Posterior cingulate gyrus (tissue), 11 donors: ENCODE measurements at regions not wholly inside any gene's neighbourhood (a gene's known extent, or its start where the extent isn't known, plus 50 kb on each side); places are given as distances from the start of the nearest gene placed in this dataset.
A peak's percentile ranks its signal among the peaks of the same experiment; 100 is the strongest.

Experiments used
- DNase-seq, 10 donors: peaks; one replicate each; pipeline versions ENCODE4 v3.0.0 to v3.0.0-alpha.2; 2020 to 2021; ENCODE audit warnings: mixed read lengths in 3 of 10
- intact Hi-C: fragments of 100-400 bp; cut with DNase I; formaldehyde crosslinking; loops from one replicate; pipeline ENCODE4 v1.15.1; 2023

- DNase-seq: no peak
- intact Hi-C loops: no loop called here
Measured at GRCh38 chr17:72416905-72417304, 296.1 kb downstream of the SOX9 start.

GRCh38 chr17:72417627-72418026 is 296.8 kb downstream of the SOX9 start:
- intact Hi-C loops: no loop called here
- DNase-seq: peak in 1 of 10 donors; percentile 9

DNA sequence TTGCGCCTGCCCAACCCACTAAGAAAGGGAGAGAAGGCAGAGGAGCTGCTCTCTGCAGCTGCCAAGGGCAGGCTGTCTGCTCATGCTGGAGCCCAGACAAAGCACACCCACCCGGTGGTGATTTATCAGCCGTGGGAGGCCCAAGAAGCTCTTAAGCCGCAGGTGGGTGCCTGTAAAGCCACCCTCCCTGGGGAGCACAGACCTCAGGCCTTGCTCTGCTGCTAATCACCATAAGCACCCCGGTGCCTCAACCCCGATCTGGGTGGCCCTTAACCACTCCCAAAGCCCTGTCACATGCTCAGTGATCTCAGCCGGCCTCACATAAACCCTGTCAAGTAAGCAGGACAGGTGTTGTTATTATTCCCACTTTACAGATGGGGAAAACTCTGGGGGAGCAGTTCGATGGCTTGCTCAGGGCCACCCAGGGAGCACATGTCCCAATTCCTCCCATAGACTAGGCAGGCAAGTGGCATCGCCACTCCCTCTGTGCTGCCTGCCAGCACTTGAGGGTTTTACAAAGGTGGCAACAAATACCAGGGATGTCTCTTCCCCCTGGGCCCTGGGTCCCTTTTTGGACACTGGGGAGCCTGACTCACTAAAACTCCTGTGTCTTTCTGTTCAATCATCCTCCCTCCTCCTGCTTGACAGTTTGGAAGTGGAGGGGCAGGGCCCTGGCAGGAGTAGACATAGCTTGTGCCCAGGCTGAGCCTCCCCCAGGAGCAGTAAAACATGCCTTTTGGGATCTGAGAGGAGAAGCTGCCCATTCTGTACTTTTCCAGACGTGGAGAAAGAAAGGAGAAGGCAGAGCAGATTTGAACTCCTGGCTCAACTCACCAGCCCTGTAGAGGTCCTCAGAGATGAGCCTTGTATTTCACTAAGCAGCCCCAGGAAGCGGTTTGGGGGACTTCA is 299.3 kb downstream of the SOX9 start:
- intact Hi-C loops: loop anchor here (10.0 kb wide), 1 partner anchor 295 kb away; the partner anchor contains the start of gene SOX9
- DNase-seq: peak in 1 of 10 donors; percentile 73

DNA sequence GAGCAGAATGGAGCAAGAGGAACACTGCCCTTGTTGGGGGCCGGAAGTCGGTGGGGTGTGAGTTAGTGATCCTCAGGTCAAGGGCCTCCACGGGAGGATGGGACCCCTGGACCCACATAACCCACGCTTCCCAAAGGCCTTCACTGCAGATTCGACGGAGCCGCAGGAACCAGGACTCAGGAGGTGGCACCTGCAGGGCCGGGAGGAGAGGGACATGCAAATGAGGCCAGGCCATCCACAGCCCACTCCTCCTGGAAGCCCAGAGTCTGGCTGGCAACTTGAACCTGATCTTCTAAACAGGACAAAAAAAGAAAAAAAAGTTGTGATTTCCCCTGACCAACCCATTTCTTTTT is 299.9 kb downstream of the SOX9 start:
- intact Hi-C loops: loop anchor here (10.0 kb wide), 1 partner anchor 296 kb away; the partner anchor contains the start of gene SOX9
- DNase-seq: peak in 1 of 10 donors; percentile 52

DNA sequence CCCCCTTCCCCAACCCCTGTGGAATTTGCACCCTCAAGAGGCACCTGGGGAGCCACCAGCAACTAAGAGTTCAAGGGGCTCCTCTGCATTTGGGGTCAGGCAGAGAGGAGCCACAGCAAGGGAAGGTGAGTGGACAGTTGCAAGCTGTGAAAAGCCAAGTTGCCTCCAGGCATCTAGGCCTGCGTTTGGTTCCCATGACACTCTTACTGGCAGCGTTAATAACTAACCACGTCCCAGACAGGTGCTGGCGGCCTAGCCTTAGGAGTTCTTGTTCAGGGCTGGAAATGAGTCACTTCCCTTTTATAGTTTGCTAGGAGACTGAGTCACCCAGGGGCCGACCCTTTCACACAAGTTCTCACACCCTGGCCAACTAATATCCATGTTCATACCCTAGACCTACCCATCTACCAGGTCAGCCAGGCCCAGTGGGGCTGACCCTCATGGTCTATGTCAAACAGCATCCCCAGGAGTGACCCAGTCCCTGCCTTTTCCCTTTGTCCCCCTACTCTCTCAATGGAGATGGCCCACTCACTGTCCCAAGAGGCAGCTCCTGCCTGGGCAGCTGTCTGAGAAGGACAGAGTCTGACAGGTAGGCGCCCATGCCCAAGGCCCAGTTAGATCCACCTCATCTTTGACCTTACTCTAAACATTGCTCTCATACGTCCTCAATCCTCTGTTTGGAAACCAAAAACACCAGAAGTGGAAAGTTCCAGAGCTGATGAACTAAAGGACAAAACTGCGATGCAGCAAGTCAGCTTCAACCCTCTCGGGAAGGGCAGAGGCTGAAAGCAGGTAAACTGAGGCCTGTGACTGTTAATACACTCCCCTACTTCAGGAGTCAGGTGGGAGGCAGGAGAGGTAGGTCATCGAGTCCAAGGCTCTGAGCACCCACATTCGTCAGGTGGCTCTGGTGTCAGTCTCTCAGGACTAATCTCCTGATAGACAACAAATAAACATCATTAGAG is 300.6 kb downstream of the SOX9 start:
- DNase-seq: peak in 1 of 10 donors; percentile 67
- intact Hi-C loops: loop anchor here (10.0 kb wide), 1 partner anchor 297 kb away; the partner anchor contains the start of gene SOX9

- intact Hi-C loops: loop anchor here (10.0 kb wide), 1 partner anchor 297 kb away; the partner anchor contains the start of gene SOX9
- no peak for DNase-seq
Measured at GRCh38 chr17:72422204-72422504, 301.3 kb downstream of the SOX9 start.

DNA sequence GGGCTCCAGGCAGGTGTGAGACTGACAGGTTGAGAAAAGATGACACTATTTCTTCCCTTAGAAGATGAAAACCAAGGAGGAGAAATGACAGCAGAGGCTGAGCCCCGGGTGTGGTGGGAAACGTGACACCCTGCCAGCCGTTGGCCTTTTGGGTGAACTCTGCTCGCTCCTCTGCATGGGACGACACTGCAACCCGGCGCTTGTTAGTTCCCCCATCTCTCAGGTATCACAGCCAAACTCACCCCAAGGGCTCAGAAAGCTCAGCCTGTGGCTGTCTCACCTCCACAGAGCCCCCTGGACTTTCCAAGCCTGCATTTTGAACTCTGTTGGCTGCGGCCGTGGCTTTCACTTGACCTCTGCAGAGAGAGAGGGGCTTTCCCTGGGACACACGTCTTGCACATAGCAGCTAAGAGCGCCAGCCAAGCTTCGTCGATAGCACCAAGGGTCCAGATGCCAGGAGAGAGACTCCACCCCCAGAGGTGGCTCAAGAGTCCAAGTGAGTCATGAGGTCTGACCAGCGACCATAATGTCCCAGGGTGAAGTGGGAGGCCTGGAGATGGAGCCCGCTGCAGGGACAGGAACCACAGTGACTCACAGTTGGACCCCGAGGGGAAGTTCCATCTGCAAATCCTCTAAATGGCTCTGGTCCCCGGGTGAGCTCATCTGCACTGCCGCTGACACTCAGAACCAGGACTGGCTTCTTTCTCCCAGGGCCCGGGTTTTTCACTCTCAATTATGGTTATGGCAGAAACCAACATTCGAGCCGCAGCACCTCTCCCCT is 301.9 kb downstream of the SOX9 start:
- intact Hi-C loops: loop anchor here (10.0 kb wide), 1 partner anchor 298 kb away; the partner anchor contains the start of gene SOX9
- DNase-seq: peak in 2 of 10 donors; percentile 23 to 70

- DNase-seq: no peak
- intact Hi-C loops: loop anchor here (10.0 kb wide), 1 partner anchor 298 kb away; the partner anchor contains the start of gene SOX9
Measured at GRCh38 chr17:72423286-72423589, 302.4 kb downstream of the SOX9 start.

GRCh38 chr17:72423718-72424117 is 302.9 kb downstream of the SOX9 start:
- peak in 1 of 10 donors; percentile 5 for DNase-seq
- intact Hi-C loops: loop anchor here (10.0 kb wide), 1 partner anchor 299 kb away; the partner anchor contains the start of gene SOX9

DNA sequence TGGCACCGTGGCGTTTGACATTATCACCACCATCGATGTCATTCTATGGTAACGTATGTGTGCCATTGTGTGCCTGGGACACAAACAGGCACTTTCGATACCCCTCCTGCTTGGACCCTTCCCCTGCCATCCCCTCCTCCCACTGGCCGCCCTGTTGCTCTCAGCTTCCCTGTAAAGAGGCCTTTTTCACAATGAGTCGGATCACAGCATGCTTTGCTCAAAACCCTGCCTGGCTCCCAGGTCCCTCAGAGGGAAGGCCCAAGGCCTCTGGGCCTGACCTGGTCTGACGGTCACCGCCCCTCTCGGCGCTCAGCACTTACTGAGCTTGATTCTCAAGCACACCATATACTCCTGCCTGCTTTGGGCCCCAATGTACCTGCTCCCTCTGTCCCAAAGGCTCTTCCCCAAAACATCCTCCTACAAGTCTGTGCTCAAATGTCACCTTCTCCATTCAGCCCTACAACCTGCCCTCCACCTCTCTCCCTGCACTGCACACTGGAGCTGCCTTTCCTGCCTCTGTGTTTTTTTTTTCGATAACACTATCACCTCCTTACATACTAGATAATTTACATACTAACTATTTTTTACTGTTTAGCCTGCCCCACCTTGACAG is 303.8 kb downstream of the SOX9 start:
- intact Hi-C loops: loop anchor here (10.0 kb wide), 1 partner anchor 300 kb away; the partner anchor contains the start of gene SOX9
- peak in 1 of 10 donors; percentile 45 for DNase-seq

- intact Hi-C loops: loop anchor here (10.0 kb wide), 1 partner anchor 300 kb away; the partner anchor contains the start of gene SOX9
- DNase-seq: peak in 1 of 10 donors; percentile 3
Measured at GRCh38 chr17:72425133-72425793, 304.4 kb downstream of the SOX9 start.

DNA sequence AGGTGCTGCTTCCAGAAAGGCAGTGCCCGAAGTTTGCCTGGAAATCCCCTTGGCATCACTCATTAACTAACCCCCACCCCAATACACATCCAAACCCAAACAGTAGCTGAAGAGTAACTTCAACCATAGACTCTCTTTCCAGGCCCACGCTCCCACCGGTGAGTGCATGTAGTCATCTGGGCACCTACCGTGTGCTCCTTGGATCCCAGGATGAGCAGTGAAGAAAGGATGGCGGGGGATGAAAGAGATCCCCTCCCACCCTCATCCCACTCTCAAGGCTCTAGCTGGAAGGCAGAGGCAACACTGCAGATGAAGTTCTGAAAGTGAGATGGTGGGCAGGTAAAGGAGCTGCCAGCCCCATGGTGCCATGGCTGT is 305.0 kb downstream of the SOX9 start:
- no peak for DNase-seq
- intact Hi-C loops: loop anchor here (10.0 kb wide), 1 partner anchor 301 kb away; the partner anchor contains the start of gene SOX9

- peak in 1 of 10 donors; percentile 17 for DNase-seq
- intact Hi-C loops: loop anchor here (10.0 kb wide), 1 partner anchor 302 kb away; the partner anchor contains the start of gene SOX9
Measured at GRCh38 chr17:72426321-72426720, 305.5 kb downstream of the SOX9 start.

GRCh38 chr17:72426948-72427760 is 306.3 kb downstream of the SOX9 start:
- peak in 1 of 10 donors; percentile 1 for DNase-seq
- intact Hi-C loops: loop anchor here (10.0 kb wide), 1 partner anchor 302 kb away; the partner anchor contains the start of gene SOX9

DNA sequence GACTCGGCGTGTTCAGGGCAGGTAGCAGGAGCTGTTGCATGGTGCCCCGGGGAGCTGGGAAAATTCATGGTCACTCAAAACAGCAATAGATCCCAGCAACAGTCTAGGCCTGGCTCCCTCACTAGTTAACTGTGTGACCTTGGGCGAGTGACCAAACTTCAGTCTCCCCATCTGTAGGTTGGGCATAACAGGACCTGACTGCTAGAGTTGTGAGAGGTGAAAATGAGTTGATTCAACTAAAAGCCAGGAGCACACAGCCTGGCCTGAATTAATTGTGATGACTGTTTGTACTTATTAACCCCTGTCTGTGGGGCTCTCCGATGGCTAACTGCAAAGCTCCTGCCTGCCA is 306.9 kb downstream of the SOX9 start:
- intact Hi-C loops: loop anchor here (10.0 kb wide), 1 partner anchor 303 kb away; the partner anchor contains the start of gene SOX9
- DNase-seq: peak in 1 of 10 donors; percentile 59

DNA sequence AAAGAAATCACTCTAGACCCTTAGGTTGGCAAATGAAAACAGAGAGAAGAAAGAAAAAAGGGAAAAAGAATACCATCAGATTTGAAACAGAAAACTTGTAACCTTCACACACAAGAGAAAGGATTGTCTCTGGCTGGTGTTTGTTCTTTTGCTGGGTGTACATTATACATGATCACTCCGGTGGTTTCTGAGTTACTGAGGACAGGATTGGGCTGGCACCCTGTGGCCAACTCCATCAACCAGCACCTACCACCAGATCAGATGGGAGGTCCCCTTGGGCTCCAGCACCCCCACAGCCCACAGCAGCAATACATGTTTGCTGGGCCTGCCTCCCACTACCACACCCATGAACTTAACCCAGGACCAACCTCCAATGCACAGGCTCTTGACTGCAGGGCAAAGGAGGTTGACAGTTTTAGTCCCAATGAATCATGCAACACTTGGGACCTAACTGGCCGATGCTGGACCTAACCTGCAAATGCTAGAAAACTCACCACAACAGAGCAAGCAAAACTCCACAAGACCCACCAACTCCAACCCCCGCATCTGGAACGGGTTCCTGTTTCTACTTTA is 308.3 kb downstream of the SOX9 start:
- intact Hi-C loops: loop anchor here (10.0 kb wide), 1 partner anchor 304 kb away; the partner anchor contains the start of gene SOX9
- DNase-seq: peak in 1 of 10 donors; percentile 32
